ENCODE measurements at regions not wholly inside any gene's neighbourhood (a gene's known extent, or its start where the extent isn't known, plus 50 kb on each side); places are given as distances from the start of the nearest gene placed in this dataset.
"Not testable (repeated sequence)": the region's sequence is repeated elsewhere in the genome, so short reads cannot be mapped to it uniquely, and the experiment has no call there.

- DNase-seq (ENCODE audit: low read depth, low spot score) = no peak
- H3K27ac ChIP-seq = no peak overlapping the region
Measured at GRCh38 chr5:67799732-67800234, 415.8 kb upstream of the PIK3R1 start.

GRCh38 chr5:67798470-67798869, 417.1 kb upstream of the PIK3R1 start:
- not testable (repeated sequence) for DNase-seq (ENCODE audit: low read depth, low spot score); H3K27ac ChIP-seq

DNA sequence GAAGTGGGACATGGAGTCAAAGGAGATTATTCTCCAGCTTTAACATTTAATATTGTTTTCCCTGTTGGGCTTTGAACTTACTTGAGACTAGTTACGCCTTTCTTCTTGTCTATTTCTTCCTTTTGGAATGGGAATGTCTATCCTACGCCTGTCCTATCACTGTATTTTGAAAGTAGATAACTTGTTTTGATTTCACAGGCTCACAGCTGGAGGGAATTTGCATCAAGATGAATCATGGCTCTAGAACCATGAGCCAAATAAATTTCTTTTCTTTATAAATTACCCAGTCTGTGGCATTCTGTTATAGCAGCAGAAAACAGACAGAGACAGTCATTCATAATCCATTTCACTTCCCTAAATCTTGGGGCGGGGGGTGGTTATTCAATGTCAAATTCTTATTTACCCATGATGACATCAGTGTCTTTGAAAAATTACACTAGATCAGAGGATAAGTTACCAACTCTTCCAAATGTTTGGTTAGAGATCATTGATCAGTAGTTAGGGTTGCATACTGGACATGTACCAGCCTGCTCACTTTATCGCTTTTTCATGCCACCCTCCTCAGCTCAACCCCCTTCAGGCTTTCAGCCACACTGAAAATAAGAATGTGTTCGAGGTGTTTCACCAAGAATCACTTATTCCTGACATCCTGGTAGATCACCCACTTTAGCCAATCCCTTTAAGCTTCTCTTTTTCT, 419.6 kb upstream of the PIK3R1 start:
- H3K27ac ChIP-seq = no peak overlapping the region
- no peak for DNase-seq (ENCODE audit: low read depth, low spot score)

GRCh38 chr5:67793966-67794365, 421.6 kb upstream of the PIK3R1 start:
- no peak overlapping the region for H3K27ac ChIP-seq
- no peak for DNase-seq (ENCODE audit: low read depth, low spot score)

DNA sequence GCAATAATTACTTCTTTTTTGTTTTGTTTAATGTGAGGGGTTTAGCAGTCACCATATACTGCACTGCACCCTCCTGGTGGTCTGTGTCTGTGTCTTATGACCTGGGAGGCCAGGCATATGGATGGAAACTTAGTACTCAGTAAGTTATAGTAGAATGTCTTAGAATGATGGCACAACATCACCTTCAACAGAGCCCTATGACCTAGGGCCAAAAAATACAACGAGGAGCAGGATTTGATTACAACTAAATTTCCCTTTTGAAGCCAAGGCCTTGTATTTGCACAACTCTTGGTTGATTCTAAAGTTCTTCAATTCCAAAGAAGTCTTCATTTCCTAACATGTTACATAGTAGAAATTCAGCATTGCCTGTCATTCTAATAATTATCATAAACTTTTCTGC, 422.1 kb upstream of the PIK3R1 start:
- no peak overlapping the region for H3K27ac ChIP-seq
- DNase-seq (ENCODE audit: low read depth, low spot score) = no peak

- H3K27ac ChIP-seq = no peak overlapping the region
- no peak for DNase-seq (ENCODE audit: low read depth, low spot score)
Measured at GRCh38 chr5:67792891-67793290, 422.7 kb upstream of the PIK3R1 start.

DNA sequence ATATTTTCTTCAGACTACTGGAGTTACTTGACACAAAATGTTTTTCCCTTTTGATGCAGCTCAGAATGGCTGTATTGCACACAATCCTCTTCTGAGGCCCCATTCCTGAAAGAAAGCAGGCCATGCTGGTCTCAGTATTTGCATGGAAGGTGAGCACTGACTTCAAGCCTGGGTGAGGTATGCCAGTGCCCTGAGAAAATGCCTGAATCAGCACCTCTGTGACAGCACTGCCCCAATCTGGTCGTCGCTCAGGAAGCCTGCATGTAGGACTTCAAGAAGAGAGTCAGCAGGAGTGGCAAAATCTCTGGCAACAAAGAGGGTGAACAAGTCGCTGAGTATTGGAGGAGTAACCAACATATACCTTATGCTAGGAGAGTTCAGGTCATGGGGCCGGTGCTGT, 425.2 kb upstream of the PIK3R1 start:
- H3K27ac ChIP-seq = no peak overlapping the region
- DNase-seq (ENCODE audit: low read depth, low spot score) = no peak

- not testable (repeated sequence) for DNase-seq (ENCODE audit: low read depth, low spot score)
Measured at GRCh38 chr5:67779893-67780623, 435.5 kb upstream of the PIK3R1 start.

DNA sequence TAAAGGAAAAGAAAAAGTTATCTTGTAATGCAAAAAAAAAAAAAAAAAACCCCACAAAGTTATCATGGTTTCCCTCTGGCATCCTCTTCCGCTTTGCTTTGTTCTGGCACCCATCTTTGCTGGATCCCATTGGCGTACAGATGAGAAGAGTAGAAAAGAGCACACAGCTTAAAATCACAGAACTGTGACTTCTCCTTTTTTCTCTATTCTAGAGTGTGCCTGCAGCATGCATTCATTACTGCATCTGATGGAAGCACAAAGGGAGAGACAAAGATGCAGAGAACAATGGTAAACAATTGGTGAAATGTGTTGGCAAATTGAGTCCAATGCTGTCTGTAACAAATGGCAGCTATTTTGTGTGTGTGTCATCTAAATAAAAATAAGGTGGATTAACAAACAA, 440.8 kb upstream of the PIK3R1 start:
- H3K27ac ChIP-seq = no peak overlapping the region
- DNase-seq (ENCODE audit: low read depth, low spot score) = no peak

More at GRCh38 chr5:67779893-67780623, 435.5 kb upstream of the PIK3R1 start:
- not testable (repeated sequence) for H3K27ac ChIP-seq

DNA sequence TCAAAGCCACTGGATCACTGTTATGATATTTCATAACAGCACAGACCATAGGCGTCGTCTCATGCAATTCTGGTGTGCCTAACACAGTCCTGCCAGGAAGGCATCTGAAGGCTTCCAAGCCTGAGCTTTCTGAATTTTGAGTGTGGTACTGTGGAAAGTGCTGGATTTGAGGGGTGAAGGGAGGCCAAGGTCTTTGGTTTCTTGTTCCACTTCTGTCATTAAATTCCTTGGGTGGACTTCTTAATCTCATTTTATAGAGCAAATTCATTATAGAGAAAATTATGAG, 441.3 kb upstream of the PIK3R1 start:
- DNase-seq (ENCODE audit: low read depth, low spot score) = no peak
- H3K27ac ChIP-seq = no peak overlapping the region

- no peak for DNase-seq (ENCODE audit: low read depth, low spot score)
- no peak overlapping the region for H3K27ac ChIP-seq
Measured at GRCh38 chr5:67773411-67774266, 441.9 kb upstream of the PIK3R1 start.

GRCh38 chr5:67771791-67772190, 443.8 kb upstream of the PIK3R1 start:
- DNase-seq (ENCODE audit: low read depth, low spot score) = no peak
- no peak overlapping the region for H3K27ac ChIP-seq

- no peak for DNase-seq (ENCODE audit: low read depth, low spot score)
- no peak overlapping the region for H3K27ac ChIP-seq
Measured at GRCh38 chr5:67771221-67771620, 444.3 kb upstream of the PIK3R1 start.

- no peak overlapping the region for H3K27ac ChIP-seq
- DNase-seq (ENCODE audit: low read depth, low spot score) = no peak
Measured at GRCh38 chr5:67770431-67771025, 445.0 kb upstream of the PIK3R1 start.

DNA sequence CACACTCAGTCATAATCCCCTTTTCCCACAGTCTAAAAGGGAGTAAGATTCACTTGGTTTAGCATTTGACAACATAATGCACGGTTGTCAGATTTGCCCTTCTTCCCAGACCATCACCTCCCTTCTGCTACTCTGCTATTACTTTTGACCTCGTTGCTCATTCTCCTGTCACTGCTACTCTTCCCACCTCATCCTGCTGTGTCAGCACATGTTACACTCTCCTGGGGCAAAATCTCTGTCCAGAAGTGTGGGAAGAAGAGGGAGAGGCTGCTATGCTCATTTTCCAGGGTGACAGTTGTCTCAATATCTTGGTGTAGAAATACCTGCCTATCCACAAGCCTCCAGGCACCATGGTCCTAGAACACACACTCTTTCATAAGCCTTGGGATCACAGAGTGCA, 449.9 kb upstream of the PIK3R1 start:
- no peak overlapping the region for H3K27ac ChIP-seq
- DNase-seq (ENCODE audit: low read depth, low spot score) = no peak

DNA sequence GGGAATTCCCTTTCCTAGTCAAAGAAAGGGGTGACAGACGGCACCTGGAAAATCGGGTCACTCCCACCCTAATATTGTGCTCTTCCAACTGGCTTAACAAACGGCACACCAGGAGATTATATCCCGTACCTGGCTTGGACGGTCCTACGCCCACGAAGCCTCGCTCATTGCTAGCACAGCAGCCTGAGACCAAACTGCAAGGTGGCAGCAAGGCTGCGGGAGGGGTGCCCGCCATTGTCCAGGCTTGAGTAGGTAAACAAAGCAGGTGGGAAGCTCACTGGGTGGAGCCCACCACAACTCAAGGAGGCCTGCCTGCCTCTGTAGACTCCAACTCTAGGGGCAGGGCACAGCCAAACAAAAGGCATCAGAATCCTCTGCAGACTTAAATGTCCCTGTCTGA, 457.8 kb upstream of the PIK3R1 start:
- H3K27ac ChIP-seq; DNase-seq (ENCODE audit: low read depth, low spot score): not testable (repeated sequence)

DNA sequence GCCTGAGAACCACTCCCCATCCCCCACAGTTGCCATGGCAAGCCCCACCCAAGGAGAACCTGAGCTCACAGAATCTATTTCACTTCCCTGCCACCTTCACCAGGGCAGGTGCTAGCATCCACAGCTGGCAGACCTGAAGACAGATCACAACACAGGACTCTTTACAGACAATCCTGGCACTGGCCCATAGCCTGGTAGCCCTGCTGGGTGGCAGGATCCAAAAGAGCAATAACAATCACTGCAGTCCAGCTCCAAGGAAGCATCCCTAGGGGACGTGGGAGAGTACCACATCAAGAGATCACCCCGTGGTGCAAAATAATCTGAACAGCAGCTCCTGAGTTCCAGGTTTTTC, 463.2 kb upstream of the PIK3R1 start:
- DNase-seq (ENCODE audit: low read depth, low spot score) = no peak
- H3K27ac ChIP-seq = no peak overlapping the region

- DNase-seq (ENCODE audit: low read depth, low spot score) = no peak
- no peak overlapping the region for H3K27ac ChIP-seq
Measured at GRCh38 chr5:67748165-67748690, 467.3 kb upstream of the PIK3R1 start.

DNA sequence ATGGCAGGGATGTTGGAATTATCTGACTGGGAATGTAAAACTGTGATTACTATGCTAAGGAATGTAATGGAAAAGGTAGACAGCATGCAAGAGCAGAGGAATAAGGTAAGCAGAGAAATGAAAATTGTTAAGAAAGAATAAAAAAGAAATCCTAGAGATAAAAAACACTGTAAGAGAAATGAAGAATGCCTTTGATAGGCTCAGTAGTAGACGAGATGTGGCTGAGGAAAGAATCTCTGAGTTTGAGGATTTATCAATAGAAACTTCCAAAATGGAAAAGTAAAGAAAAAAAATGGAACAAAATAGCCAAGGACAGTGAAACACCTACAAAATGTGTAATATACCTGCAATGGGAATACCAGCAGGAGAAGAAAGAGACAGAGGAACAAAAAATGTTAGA, 468.5 kb upstream of the PIK3R1 start:
- no peak overlapping the region for H3K27ac ChIP-seq
- no peak for DNase-seq (ENCODE audit: low read depth, low spot score)

DNA sequence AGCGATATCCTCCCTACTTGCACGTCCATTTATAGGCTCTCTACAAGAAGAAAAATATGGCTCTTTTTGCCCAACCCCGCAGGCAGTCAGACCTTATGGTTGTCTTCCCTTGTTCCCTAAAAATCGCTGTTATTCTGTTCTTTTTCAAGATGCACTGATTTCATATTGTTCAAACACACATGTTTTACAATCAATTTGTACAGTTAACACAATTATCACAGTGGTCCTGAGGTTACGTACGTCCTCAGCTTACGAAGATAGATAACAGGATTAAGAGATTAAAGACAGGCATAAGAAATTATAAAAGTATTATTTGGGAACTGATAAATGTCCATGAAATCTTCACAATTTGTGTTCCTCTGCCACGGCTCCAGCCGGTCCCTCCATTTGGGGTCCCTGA, 468.9 kb upstream of the PIK3R1 start:
- H3K27ac ChIP-seq = not testable (repeated sequence)

More for the DNA sequence above, 468.9 kb upstream of the PIK3R1 start:
- not testable (repeated sequence) for DNase-seq (ENCODE audit: low read depth, low spot score)
